CD8-positive, alpha-beta memory T cell (primary cell): ENCODE measurements at regions not wholly inside any gene's neighbourhood (a gene's known extent, or its start where the extent isn't known, plus 50 kb on each side); places are given as distances from the start of the nearest gene placed in this dataset.

Experiments used
- CTCF ChIA-PET: fragments of 350-600 bp; sonication (Branson Sonifier 250); formaldehyde crosslinking; loops from one replicate; lab custom pipeline; 2021; ENCODE audit warnings: antibody characterized with exemption; lab: Charles Lee
- POLR2A ChIA-PET: fragments of 350-600 bp; sonication (Branson Sonifier 250); formaldehyde crosslinking; loops from one replicate; lab custom pipeline; 2021; ENCODE audit warnings: antibody characterized with exemption; lab: Charles Lee
- DNase-seq, 5 donors: peaks; one replicate each; pipeline versions ENCODE4 v3.0.0 to v3.0.0-alpha.2; 2020 to 2022; ENCODE audit warnings: mixed read lengths in 1 of 5
- H3K27ac ChIP-seq: one replicate; pipeline ENCODE4 v1.7.0; 2013; ENCODE audit warnings: low read depth, mild to moderate bottlenecking, low read length, moderate library complexity
- H3K27me3 ChIP-seq: 2 replicates; pipeline ENCODE4 v1.7.0; 2013; ENCODE audit warnings: low read length, mild to moderate bottlenecking; ENCODE audit not compliant: insufficient read depth, poor library complexity, severe bottlenecking
- H3K36me3 ChIP-seq: 2 replicates; pipeline ENCODE4 v1.7.0; 2013; ENCODE audit warnings: mild to moderate bottlenecking, low read length, moderate library complexity; ENCODE audit not compliant: insufficient read depth
- H3K4me1 ChIP-seq: 2 replicates; pipeline ENCODE4 v1.7.0; 2013; ENCODE audit warnings: mild to moderate bottlenecking, low read length, moderate library complexity; ENCODE audit not compliant: insufficient read depth
- H3K4me3 ChIP-seq: 2 replicates; pipeline ENCODE4 v1.7.0; 2013; ENCODE audit warnings: mild to moderate bottlenecking, low read length
- H3K9me3 ChIP-seq: 2 replicates; pipeline ENCODE4 v1.7.0; 2013; ENCODE audit warnings: mild to moderate bottlenecking, low read length
- H3K27ac Mint-ChIP-seq, 8 donors: one replicate each; pipeline ENCODE4 v1.8.0; 2020 to 2021; ENCODE audit warnings: mixed read lengths in 8 of 8, mild to moderate bottlenecking in 6 of 8, inconsistent platforms in 3 of 8, moderate library complexity in 3 of 8
- H3K27me3 Mint-ChIP-seq, 2 donors: one replicate each; pipeline ENCODE4 v1.8.0; 2020 to 2021; ENCODE audit warnings: mixed read lengths in 2 of 2, mild to moderate bottlenecking in 1 of 2, moderate library complexity in 1 of 2
- H3K36me3 Mint-ChIP-seq, 3 donors: one replicate each; pipeline ENCODE4 v1.8.0; 2020 to 2021; ENCODE audit warnings: mixed read lengths in 3 of 3, inconsistent platforms in 1 of 3, mild to moderate bottlenecking in 1 of 3
- H3K4me1 Mint-ChIP-seq, 3 donors: one replicate each; pipeline ENCODE4 v1.8.0; 2020 to 2021; ENCODE audit warnings: mixed read lengths in 3 of 3, inconsistent platforms in 1 of 3, mild to moderate bottlenecking in 1 of 3
- H3K4me3 Mint-ChIP-seq, 7 donors: one replicate each; pipeline ENCODE4 v1.8.0; 2020 to 2021; ENCODE audit warnings: mixed read lengths in 7 of 7, mild to moderate bottlenecking in 6 of 7, moderate library complexity in 4 of 7, inconsistent platforms in 2 of 7
- H3K9me3 Mint-ChIP-seq, 5 donors: one replicate each; pipeline ENCODE4 v1.8.0; 2020 to 2022; ENCODE audit warnings: mixed read lengths in 5 of 5, mild to moderate bottlenecking in 3 of 5, moderate library complexity in 2 of 5, inconsistent platforms in 1 of 5

DNA sequence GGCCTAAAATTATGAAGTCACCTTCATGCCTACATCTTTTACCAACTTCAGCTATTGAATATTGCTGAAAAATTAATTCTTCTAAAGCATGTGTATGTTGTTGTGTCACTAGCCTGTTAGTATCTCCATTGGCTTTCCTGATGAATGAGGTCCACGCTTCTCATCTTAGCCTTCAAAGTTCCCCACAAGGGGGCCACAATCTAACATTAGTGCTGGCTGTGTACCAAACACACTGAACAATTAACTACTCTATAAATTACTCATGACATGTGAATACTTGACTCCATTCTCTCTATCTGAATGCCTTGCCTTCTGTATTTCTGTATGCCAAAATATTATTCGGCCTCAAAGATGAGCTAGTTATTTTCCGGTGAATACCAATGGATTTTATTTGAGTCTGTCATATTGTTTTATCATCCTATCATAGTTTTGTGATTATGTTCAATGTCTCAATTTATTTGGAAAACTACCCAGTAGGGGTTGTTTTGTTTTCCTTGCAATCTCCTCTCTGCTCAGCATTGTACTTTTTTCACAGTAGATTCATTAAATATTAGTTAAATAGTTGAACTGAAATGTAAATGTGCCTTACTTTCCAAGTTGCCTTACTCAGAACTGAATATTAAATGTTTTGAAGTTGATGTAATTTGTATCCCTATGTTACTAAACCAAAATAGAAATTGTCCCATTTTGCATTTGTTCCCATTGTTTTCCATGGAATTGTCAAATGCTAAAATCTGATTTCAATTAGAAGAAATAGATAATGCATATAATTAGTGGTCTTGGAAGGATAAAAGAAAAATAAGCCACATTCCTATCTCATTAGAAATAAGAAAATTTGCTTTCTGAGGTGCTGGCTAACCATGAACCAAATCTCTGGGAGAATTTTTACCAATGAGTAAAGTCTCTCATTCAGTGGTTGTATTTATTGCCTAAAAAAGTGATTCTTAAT is 208.4 kb upstream of the COL3A1 start:
- no peaks in the 10 kb centered on the region for H3K27me3 Mint-ChIP-seq

DNA sequence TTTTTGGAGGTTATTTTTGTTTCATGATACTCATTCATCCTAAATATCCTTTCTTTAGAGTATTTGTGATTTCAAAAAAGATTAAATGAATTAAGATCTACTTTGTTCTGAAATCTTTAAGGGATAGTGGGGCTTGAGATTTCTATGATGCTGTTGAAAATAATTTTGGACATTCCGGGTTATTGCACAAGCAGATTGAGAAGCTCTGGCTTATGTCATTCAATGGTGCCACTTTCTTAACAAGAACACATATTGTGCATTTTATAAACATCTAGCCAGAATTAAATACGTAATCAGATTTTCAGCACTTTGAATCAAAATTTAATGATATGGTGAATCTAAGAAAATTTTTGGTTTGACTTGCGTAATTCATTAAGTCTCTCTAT is 207.7 kb upstream of the COL3A1 start:
- ChIA-PET CTCF (no interaction called here), POLR2A (no interaction called here)
- Histone ChIP-seq H3K9me3 (no peaks in the 10 kb centered on the region), H3K27me3 (no peaks in the 10 kb centered on the region), H3K27ac (no peak overlapping the region), H3K4me3 (no peak overlapping the region), H3K36me3 (no peaks in the 10 kb centered on the region), H3K4me1 (no peaks in the 10 kb centered on the region)
- no peaks in the 10 kb centered on the region for H3K36me3 Mint-ChIP-seq
- no peaks in the 10 kb centered on the region for H3K4me1 Mint-ChIP-seq
- H3K9me3 Mint-ChIP-seq, result peaks cover 0 to 6% (median 0%) of the 10 kb centered on the region in 5 donors
- no peak overlapping the region for H3K27ac Mint-ChIP-seq
- no peak for DNase-seq
- no peak overlapping the region for H3K4me3 Mint-ChIP-seq
- H3K27me3 Mint-ChIP-seq, result no peaks in the 10 kb centered on the region

More for the DNA sequence above, 208.4 kb upstream of the COL3A1 start:
- Histone ChIP-seq H3K4me1 (no peaks in the 10 kb centered on the region), H3K4me3 (no peak overlapping the region), H3K9me3 (no peaks in the 10 kb centered on the region), H3K36me3 (no peaks in the 10 kb centered on the region), H3K27ac (no peak overlapping the region), H3K27me3 (no peaks in the 10 kb centered on the region)
- Mint-ChIP-seq H3K9me3 (peaks cover 0 to 6% (median 0%) of the 10 kb centered on the region in 5 donors), H3K4me1 (no peaks in the 10 kb centered on the region), H3K4me3 (no peak overlapping the region), H3K27ac (no peak overlapping the region), H3K36me3 (no peaks in the 10 kb centered on the region)
- DNase-seq, result no peak
- ChIA-PET POLR2A (no interaction called here), CTCF (no interaction called here)

DNA sequence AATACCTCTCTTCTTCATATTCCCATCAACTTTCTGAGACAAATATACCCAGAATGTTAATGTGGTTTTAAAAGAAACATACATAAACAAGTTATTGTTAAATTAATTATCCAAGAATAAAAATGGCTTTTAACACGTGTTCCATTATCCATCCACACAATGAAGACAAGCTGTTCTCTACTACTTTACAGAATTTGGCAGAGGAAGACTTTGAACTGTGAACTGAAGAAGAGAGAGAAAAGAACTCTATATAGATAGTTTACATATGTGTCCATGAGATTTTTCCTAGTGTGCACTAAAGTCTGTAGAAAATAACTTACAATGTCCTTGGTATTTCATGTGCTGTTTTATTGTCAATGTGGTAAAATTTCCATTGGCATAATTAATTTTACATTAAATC is 207.0 kb upstream of the COL3A1 start:
- peaks cover 0 to 6% (median 0%) of the 10 kb centered on the region in 5 donors for H3K9me3 Mint-ChIP-seq
- Histone ChIP-seq H3K4me1 (no peaks in the 10 kb centered on the region), H3K27me3 (no peaks in the 10 kb centered on the region), H3K9me3 (no peaks in the 10 kb centered on the region), H3K27ac (no peak overlapping the region), H3K36me3 (no peaks in the 10 kb centered on the region), H3K4me3 (no peak overlapping the region)
- H3K4me1 Mint-ChIP-seq, result no peaks in the 10 kb centered on the region
- no peak overlapping the region for H3K27ac Mint-ChIP-seq
- CTCF ChIA-PET, result no interaction called here
- no peak overlapping the region for H3K4me3 Mint-ChIP-seq
- H3K27me3 Mint-ChIP-seq, result no peaks in the 10 kb centered on the region
- POLR2A ChIA-PET, result no interaction called here
- H3K36me3 Mint-ChIP-seq, result no peaks in the 10 kb centered on the region
- no peak for DNase-seq

DNA sequence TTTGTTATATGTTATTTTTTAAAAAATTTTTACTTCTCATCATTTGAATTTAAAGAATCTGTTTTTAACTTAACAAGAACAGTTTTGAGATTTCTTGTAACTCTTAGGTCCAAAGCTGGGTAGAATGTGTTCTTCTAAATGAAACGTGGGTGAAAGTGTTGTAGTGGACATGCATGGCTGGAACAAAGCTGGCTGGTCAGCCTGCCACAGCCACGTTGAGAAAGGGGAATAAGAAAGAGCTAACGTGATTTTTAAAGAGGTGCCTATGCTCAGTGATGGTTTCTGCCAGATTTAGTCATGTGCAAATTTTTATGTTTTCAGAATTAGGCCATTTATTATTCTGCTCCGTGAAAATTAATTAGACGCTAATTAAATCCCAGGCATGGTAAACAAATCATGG is 203.9 kb upstream of the COL3A1 start:
- Mint-ChIP-seq H3K27me3 (no peaks in the 10 kb centered on the region), H3K4me1 (no peaks in the 10 kb centered on the region)
- CTCF ChIA-PET, result no interaction called here

DNA sequence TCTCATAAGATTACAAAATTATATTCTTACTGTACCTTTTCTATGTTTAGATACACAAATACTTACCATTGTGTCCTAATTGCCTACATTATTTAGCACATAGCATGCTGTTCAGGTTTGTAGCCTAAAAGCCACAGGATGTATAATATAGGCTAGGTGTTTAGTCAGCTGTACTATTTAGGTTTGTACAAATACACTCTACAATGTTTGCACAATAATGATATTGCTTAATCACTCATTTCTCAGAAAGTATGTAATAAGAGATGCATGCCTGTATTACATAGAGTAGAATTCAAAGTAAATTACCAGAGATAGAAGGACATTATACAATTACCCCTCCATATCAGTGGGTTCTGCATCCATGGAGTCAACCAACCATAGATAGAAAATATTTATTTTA is 201.1 kb upstream of the COL3A1 start:
- Mint-ChIP-seq H3K27ac (no peak overlapping the region), H3K4me3 (no peak overlapping the region), H3K36me3 (no peaks in the 10 kb centered on the region), H3K27me3 (peaks cover 0 to 1% of the 10 kb centered on the region in 2 donors), H3K4me1 (no peaks in the 10 kb centered on the region), H3K9me3 (peaks cover 0 to 6% (median 0%) of the 10 kb centered on the region in 5 donors)
- ChIA-PET POLR2A (no interaction called here), CTCF (no interaction called here)
- Histone ChIP-seq H3K4me3 (no peak overlapping the region), H3K27ac (no peak overlapping the region), H3K4me1 (no peaks in the 10 kb centered on the region), H3K9me3 (no peaks in the 10 kb centered on the region), H3K36me3 (no peaks in the 10 kb centered on the region), H3K27me3 (no peaks in the 10 kb centered on the region)
- DNase-seq, result no peak

More for the DNA sequence above, 203.9 kb upstream of the COL3A1 start:
- no peaks in the 10 kb centered on the region for H3K27me3 ChIP-seq
- H3K9me3 ChIP-seq, result no peaks in the 10 kb centered on the region
- H3K4me3 ChIP-seq, result no peak overlapping the region
- peaks cover 0 to 6% (median 0%) of the 10 kb centered on the region in 5 donors for H3K9me3 Mint-ChIP-seq
- no peak for DNase-seq
- no peaks in the 10 kb centered on the region for H3K4me1 ChIP-seq
- no peaks in the 10 kb centered on the region for H3K36me3 ChIP-seq
- H3K4me3 Mint-ChIP-seq, result no peak overlapping the region
- no peak overlapping the region for H3K27ac ChIP-seq
- POLR2A ChIA-PET, result no interaction called here
- no peak overlapping the region for H3K27ac Mint-ChIP-seq
- H3K36me3 Mint-ChIP-seq, result no peaks in the 10 kb centered on the region

DNA sequence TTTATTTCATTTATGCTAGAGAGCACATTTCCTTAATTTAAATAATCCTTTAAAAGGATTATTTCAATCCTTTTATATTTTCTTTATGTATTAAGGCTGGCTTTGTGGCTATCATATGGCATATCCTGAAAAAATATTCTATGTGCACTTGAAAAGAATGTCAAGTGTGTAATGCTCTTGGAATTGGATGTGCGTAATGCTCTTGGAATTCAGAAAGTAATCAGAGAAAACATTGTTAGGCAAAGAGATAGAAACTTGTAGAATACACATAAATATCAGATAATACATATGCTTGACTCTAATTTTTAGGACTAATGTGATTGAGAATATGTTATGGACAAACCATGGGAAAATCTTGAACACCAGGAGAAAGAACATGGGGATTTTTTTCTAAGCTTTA is 197.5 kb upstream of the COL3A1 start:
- Histone ChIP-seq H3K4me1 (no peaks in the 10 kb centered on the region), H3K9me3 (no peaks in the 10 kb centered on the region), H3K27me3 (no peaks in the 10 kb centered on the region), H3K36me3 (no peaks in the 10 kb centered on the region), H3K4me3 (no peak overlapping the region), H3K27ac (no peak overlapping the region)
- no peak for DNase-seq
- peaks cover 0 to 1% of the 10 kb centered on the region in 2 donors for H3K27me3 Mint-ChIP-seq
- H3K27ac Mint-ChIP-seq, result no peak overlapping the region
- H3K9me3 Mint-ChIP-seq, result no peaks in the 10 kb centered on the region
- no peaks in the 10 kb centered on the region for H3K4me1 Mint-ChIP-seq
- no peaks in the 10 kb centered on the region for H3K36me3 Mint-ChIP-seq
- POLR2A ChIA-PET, result no interaction called here
- no peak overlapping the region for H3K4me3 Mint-ChIP-seq
- CTCF ChIA-PET, result no interaction called here

DNA sequence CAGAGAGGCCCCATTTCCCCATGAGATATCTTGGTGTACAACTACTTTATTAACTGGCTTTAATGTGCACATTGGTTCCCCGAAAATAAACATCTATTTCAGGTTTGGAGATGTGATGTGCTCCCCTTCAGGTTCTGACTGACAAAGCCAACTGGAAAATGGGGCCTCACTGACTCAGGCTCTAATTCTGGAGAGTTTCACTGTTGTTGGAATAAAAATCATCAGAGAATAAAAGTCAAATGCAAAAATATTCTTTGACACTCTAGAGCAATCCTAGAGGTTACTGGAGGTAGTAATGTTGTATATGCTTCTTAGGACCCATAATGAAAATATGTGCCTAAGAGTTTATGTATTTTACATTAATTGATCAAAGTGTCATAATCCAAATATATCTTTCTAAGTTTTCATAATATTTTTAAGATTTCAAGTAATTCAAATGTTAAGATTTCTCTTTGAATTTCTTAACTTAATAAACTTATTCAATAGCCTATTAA is 189.9 kb upstream of the COL3A1 start:
- Mint-ChIP-seq H3K36me3 (no peaks in the 10 kb centered on the region), H3K27me3 (no peaks in the 10 kb centered on the region), H3K9me3 (peaks cover 0 to 4% (median 0%) of the 10 kb centered on the region in 5 donors), H3K27ac (no peak overlapping the region), H3K4me1 (no peaks in the 10 kb centered on the region), H3K4me3 (no peak overlapping the region)
- no peaks in the 10 kb centered on the region for H3K36me3 ChIP-seq
- no peaks in the 10 kb centered on the region for H3K27me3 ChIP-seq
- no peak for DNase-seq
- H3K9me3 ChIP-seq, result no peaks in the 10 kb centered on the region
- no peak overlapping the region for H3K27ac ChIP-seq
- H3K4me1 ChIP-seq, result no peaks in the 10 kb centered on the region
- POLR2A ChIA-PET, result no interaction called here
- H3K4me3 ChIP-seq, result no peak overlapping the region
- CTCF ChIA-PET, result no interaction called here

DNA sequence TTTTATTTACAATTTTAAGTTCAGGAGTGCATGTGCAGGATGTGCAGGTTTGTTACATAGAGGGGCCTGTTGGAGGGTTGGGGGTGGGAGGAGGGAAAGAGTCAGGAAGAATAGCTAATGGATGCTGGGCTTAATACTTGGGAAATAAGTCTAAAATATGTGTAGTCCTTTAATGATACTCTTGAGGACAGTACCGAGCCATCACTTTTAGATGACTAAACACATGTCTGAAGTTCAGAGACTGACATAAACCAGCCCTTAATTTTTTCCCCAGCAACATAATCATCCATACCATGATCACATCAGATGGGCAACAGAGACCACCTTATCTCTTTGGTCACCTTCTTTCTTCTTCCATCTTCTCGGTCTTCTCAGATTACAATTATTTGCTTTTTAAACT is 189.1 kb upstream of the COL3A1 start:
- no peaks in the 10 kb centered on the region for H3K36me3 ChIP-seq
- CTCF ChIA-PET, result no interaction called here
- H3K9me3 Mint-ChIP-seq, result peaks cover 0 to 4% (median 0%) of the 10 kb centered on the region in 5 donors
- H3K4me1 Mint-ChIP-seq, result no peaks in the 10 kb centered on the region
- H3K4me3 Mint-ChIP-seq, result no peak overlapping the region
- H3K27me3 Mint-ChIP-seq, result no peaks in the 10 kb centered on the region
- no peaks in the 10 kb centered on the region for H3K9me3 ChIP-seq
- H3K27ac ChIP-seq, result no peak overlapping the region
- H3K36me3 Mint-ChIP-seq, result no peaks in the 10 kb centered on the region
- POLR2A ChIA-PET, result no interaction called here
- no peak overlapping the region for H3K4me3 ChIP-seq
- no peak overlapping the region for H3K27ac Mint-ChIP-seq
- H3K4me1 ChIP-seq, result no peaks in the 10 kb centered on the region
- no peaks in the 10 kb centered on the region for H3K27me3 ChIP-seq
- DNase-seq, result no peak
